Testis (tissue), 2 donors: ENCODE measurements at regions not wholly inside any gene's neighbourhood (a gene's known extent, or its start where the extent isn't known, plus 50 kb on each side); places are given as distances from the start of the nearest gene placed in this dataset.

Source experiments
- CTCF ChIP-seq, 3 experiments: fragments of 450-650 bp in 2 of 3; fragments of 200-600 bp in 1 of 3; sonication (generic) in 1 of 3; IDR thresholded peaks; one replicate each; pipeline ENCODE4 v1.5.1; 2016 to 2019; ENCODE audit warnings: antibody characterized with exemption in 3 of 3, mild to moderate bottlenecking in 2 of 3, moderate library complexity in 1 of 3
- POLR2A ChIP-seq: fragments of 450-650 bp; IDR thresholded peaks from one replicate; pipeline ENCODE4 v1.6.1; 2017; ENCODE audit warnings: antibody characterized with exemption, mild to moderate bottlenecking, moderate library complexity

DNA sequence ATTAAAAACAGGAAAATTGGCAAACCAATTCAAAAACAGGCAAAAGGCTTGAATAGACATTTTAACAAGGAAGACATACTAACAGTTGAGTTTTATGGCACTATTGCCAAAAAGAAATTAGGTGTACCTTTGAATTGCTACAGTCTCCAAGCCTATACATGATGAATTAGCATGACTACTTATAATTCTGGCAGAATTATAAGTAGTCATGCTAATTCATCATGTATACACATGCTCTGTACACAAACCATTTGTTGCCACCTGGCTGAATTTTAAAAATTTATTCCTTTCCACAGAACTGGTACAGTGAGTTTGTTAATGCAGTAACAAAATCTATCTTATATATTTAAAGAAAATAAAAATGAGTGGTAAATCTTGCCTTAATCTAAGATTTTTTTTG is 1332.0 kb upstream of the CRIM1 start:
- TF ChIP-seq CTCF (IDR thresholded peaks at IDR 0.05) (no peak), POLR2A (no peak)
